ENCODE measurements at regions not wholly inside any gene's neighbourhood (a gene's known extent, or its start where the extent isn't known, plus 50 kb on each side); places are given as distances from the start of the nearest gene placed in this dataset.

DNA sequence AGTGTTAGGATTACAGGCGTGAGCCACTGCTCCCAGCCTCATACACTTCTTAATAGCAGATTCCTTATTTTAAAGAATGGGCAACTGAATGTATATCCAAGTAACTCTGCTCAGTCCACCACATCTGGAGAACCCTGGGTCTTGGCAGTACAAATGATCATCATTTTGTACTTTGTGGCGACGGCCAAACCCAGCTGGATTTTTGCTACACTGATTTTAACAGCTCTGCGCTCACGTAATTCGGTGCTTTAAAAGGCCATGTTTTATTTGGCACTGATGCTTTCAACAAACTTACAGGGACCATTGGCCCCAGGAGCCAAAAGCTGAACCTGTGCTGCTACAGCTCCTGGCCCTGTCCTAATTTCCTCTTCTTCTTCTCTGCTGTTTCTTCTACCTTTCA lies 60.8 kb upstream of the PDE3B start:
- TF ChIP-seq, protein P1, sequence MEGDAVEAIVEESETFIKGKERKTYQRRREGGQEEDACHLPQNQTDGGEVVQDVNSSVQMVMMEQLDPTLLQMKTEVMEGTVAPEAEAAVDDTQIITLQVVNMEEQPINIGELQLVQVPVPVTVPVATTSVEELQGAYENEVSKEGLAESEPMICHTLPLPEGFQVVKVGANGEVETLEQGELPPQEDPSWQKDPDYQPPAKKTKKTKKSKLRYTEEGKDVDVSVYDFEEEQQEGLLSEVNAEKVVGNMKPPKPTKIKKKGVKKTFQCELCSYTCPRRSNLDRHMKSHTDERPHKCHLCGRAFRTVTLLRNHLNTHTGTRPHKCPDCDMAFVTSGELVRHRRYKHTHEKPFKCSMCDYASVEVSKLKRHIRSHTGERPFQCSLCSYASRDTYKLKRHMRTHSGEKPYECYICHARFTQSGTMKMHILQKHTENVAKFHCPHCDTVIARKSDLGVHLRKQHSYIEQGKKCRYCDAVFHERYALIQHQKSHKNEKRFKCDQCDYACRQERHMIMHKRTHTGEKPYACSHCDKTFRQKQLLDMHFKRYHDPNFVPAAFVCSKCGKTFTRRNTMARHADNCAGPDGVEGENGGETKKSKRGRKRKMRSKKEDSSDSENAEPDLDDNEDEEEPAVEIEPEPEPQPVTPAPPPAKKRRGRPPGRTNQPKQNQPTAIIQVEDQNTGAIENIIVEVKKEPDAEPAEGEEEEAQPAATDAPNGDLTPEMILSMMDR (IDR thresholded peaks at IDR 0.05): no peak
- TF ChIP-seq POLR2AphosphoS5 (IDR thresholded peaks at IDR 0.05; ENCODE audit: low read depth, low read length) (no peak), SIN3A (IDR thresholded peaks at IDR 0.05; ENCODE audit: borderline replicate concordance, insufficient read depth, low read depth, low read length) (no peak), TCF7L2 (IDR thresholded peaks at IDR 0.05; ENCODE audit: low read depth, low read length) (no peak)
- TF ChIP-seq, protein P2, sequence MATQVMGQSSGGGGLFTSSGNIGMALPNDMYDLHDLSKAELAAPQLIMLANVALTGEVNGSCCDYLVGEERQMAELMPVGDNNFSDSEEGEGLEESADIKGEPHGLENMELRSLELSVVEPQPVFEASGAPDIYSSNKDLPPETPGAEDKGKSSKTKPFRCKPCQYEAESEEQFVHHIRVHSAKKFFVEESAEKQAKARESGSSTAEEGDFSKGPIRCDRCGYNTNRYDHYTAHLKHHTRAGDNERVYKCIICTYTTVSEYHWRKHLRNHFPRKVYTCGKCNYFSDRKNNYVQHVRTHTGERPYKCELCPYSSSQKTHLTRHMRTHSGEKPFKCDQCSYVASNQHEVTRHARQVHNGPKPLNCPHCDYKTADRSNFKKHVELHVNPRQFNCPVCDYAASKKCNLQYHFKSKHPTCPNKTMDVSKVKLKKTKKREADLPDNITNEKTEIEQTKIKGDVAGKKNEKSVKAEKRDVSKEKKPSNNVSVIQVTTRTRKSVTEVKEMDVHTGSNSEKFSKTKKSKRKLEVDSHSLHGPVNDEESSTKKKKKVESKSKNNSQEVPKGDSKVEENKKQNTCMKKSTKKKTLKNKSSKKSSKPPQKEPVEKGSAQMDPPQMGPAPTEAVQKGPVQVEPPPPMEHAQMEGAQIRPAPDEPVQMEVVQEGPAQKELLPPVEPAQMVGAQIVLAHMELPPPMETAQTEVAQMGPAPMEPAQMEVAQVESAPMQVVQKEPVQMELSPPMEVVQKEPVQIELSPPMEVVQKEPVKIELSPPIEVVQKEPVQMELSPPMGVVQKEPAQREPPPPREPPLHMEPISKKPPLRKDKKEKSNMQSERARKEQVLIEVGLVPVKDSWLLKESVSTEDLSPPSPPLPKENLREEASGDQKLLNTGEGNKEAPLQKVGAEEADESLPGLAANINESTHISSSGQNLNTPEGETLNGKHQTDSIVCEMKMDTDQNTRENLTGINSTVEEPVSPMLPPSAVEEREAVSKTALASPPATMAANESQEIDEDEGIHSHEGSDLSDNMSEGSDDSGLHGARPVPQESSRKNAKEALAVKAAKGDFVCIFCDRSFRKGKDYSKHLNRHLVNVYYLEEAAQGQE (IDR thresholded peaks at IDR 0.05; ENCODE audit: insufficient read depth in 1 of 2, low read depth in 2 of 2, low read length in 1 of 2): no peak
